ENCODE measurements at regions not wholly inside any gene's neighbourhood (a gene's known extent, or its start where the extent isn't known, plus 50 kb on each side); places are given as distances from the start of the nearest gene placed in this dataset.

- TF ChIP-seq CTCF (conservative IDR thresholded peaks at IDR 0.05; ENCODE audit: low read length) (no peak), EZH2phosphoT487 (IDR thresholded peaks at IDR 0.05; ENCODE audit: borderline replicate concordance, low read depth, low read length) (no peak)
Observed at GRCh38 chr18:51645607-51646006, 448.1 kb upstream of the MEX3C start.

Measured in OCI-LY7 (cell line).